BE2C (cell line): ENCODE measurements at regions not wholly inside any gene's neighbourhood (a gene's known extent, or its start where the extent isn't known, plus 50 kb on each side); places are given as distances from the start of the nearest gene placed in this dataset.

Experiments
- DNase-seq: peaks from one replicate; pipeline ENCODE4 v3.0.0-alpha.2; 2020
- H3K27me3 ChIP-seq: fragments of 250-450 bp; sonication (Bioruptor Pico); 2 replicates; pipeline ENCODE4 v1.5.1; 2020; ENCODE audit warnings: mild to moderate bottlenecking
- H3K36me3 ChIP-seq: fragments of 250-450 bp; sonication (Bioruptor Pico); 2 replicates; pipeline ENCODE4 v1.5.1; 2020; ENCODE audit warnings: mild to moderate bottlenecking
- H3K4me1 ChIP-seq: fragments of 250-450 bp; sonication (Bioruptor Pico); 2 replicates; pipeline ENCODE4 v1.5.1; 2020
- H3K4me3 ChIP-seq: 2 replicates; pipeline ENCODE4 v1.5.1; 2011; ENCODE audit warnings: low read depth, low read length
- H3K9me3 ChIP-seq: fragments of 250-450 bp; sonication (Bioruptor Pico); 2 replicates; pipeline ENCODE4 v1.5.1; 2020
- TF ChIP-seq, protein P1 (sequence below): IDR thresholded peaks from 2 replicates; pipeline ENCODE4 v1.5.1; 2012; ENCODE audit warnings: mild to moderate bottlenecking, low read depth, low read length

DNA sequence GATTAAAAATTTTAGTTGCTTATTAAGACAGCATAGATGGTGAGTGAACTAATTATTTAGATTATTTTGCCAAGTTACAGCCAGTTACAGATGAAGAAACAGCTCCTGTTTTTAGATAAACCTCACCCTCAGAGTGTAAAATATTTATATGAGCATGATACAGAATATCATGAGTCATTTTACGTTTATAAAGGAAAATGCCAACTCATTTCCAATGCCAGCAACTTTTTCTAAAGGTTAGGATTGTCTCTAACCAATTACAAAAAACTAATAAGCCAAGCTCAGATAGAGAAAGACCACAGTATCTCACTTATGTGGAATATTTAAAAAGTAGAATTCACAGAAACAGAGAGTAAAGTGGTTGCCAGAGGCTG is 590.1 kb downstream of the LTN1 start:
- TF ChIP-seq, protein P1, sequence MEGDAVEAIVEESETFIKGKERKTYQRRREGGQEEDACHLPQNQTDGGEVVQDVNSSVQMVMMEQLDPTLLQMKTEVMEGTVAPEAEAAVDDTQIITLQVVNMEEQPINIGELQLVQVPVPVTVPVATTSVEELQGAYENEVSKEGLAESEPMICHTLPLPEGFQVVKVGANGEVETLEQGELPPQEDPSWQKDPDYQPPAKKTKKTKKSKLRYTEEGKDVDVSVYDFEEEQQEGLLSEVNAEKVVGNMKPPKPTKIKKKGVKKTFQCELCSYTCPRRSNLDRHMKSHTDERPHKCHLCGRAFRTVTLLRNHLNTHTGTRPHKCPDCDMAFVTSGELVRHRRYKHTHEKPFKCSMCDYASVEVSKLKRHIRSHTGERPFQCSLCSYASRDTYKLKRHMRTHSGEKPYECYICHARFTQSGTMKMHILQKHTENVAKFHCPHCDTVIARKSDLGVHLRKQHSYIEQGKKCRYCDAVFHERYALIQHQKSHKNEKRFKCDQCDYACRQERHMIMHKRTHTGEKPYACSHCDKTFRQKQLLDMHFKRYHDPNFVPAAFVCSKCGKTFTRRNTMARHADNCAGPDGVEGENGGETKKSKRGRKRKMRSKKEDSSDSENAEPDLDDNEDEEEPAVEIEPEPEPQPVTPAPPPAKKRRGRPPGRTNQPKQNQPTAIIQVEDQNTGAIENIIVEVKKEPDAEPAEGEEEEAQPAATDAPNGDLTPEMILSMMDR, result no peak
- no peaks in the 10 kb centered on the region for H3K9me3 ChIP-seq
- no peak for DNase-seq

DNA sequence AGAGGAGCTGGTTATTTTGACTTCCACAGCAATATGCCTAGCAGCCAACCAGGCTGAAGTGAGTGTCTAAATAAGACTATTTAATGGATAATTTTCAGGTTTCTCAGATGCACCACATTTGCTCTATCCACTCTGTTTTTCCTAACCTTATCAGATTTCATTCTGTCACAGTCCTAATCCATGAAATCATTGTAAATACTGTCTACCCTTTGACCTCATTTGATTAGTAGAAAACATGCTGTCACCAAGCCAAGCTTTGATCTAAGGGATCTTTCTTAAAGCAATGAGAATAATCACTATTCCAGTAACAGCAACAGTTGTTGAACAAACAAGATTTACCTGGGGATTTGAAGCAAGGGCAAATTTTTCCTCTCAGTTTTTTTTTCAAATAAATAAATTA is 595.6 kb downstream of the LTN1 start:
- Histone ChIP-seq H3K36me3 (peaks cover 15% of the 10 kb centered on the region), H3K27me3 (no peaks in the 10 kb centered on the region), H3K4me1 (no peaks in the 10 kb centered on the region; the same call in 1 of the 2 replicates), H3K9me3 (no peaks in the 10 kb centered on the region; the same call in 1 of the 2 replicates), H3K4me3 (no peak overlapping the region)
- TF ChIP-seq, protein P1, result no peak
- DNase-seq, result no peak

More for the DNA sequence above, 590.1 kb downstream of the LTN1 start:
- H3K36me3 ChIP-seq, result no peaks in the 10 kb centered on the region
- H3K27me3 ChIP-seq, result no peaks in the 10 kb centered on the region
- peaks cover 7% of the 10 kb centered on the region; the same call in 1 of the 2 replicates for H3K4me1 ChIP-seq
- H3K4me3 ChIP-seq, result no peak overlapping the region

DNA sequence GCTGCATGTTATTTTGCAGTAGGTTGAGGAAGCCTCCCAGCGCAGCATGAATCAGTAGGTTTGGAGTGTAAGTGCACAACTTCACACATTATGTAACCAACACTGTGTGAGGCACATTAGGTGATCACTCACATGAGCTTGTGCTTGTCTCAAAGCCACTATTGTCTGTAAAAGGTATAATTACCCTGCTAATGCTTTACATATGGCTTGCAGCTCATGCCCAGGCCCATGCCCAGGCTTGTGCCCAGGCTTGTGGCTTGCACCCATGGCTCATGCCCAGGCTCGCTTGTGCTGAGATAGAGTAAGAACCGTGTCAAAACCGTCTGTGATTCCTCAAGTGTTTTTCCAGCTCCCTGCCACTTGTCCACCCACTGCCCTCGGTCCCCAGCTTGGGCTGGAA is 596.3 kb downstream of the LTN1 start:
- TF ChIP-seq, protein P1, result no peak
- Histone ChIP-seq H3K9me3 (peaks cover 6% of the 10 kb centered on the region; the same call in 1 of the 2 replicates), H3K4me3 (no peak overlapping the region), H3K4me1 (no peaks in the 10 kb centered on the region; the same call in 1 of the 2 replicates), H3K27me3 (no peaks in the 10 kb centered on the region), H3K36me3 (peaks cover 18% of the 10 kb centered on the region)
- no peak for DNase-seq

DNA sequence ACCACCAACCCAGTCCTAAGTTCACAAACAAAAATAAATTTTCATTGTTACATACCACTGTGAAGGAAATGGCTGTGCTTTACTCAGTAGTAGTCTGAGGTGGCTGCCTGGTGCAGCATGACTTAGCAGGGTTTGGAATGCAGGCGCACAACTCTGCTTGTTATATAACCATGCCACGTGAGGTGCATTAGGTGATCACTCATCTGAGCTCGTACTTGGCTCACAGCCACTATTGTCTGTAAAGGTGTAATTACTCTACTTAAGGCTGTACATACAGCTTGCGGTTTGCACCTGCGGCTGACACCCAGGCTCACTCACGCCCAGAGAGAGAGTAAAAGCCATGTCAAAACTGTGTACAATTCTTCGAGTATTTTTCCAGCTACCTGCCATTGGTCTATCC is 599.4 kb downstream of the LTN1 start:
- TF ChIP-seq, protein P1, result no peak
- Histone ChIP-seq H3K4me1 (no peaks in the 10 kb centered on the region; the same call in 1 of the 2 replicates), H3K4me3 (no peak overlapping the region), H3K36me3 (peaks cover 20% of the 10 kb centered on the region), H3K27me3 (no peaks in the 10 kb centered on the region), H3K9me3 (peaks cover 7% of the 10 kb centered on the region; the same call in 1 of the 2 replicates)
- DNase-seq, result no peak

DNA sequence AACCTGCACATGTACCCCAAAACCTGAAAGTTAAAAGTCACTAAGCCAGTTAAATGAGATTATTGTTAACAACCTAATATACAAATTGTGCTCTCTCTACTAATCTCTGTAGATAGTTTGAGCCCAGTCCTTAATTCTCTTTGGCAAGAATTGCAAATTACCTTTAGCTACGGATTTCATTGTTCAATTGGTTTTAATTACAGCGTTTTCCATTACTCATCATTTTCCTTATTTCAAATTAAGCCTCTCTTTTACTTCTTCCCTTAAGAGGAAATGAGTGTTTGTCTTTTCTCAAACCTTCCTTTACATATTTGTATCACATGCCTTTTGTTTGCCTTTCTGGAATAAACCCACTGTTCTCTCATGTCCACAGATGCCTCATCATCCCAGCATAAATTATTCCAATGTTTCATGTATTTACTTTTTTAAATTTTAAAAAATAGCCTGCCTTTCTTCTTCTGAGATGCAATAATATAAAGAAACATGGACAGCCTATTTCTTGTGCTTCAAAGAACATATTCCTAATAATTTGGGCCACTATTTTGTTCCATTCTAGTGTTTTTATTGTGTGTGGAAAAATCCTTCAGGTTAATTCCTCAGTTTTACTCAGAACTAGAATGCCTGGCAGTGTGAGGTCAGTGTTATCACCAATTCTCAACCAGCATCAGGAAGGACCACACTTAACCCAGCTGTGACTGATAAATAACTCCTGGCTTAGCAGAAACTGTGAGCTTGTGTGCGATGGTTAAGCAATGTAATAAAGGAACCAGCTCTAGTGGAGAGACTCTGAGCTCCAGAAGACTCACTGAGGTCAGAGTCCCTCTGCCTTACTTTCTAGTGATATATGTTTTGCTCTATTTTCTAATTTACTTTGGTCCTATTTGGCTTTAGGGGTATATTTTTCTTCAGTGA is 600.5 kb downstream of the LTN1 start:
- Histone ChIP-seq H3K36me3 (peaks cover 20% of the 10 kb centered on the region), H3K4me3 (no peak overlapping the region), H3K9me3 (peaks cover 7% of the 10 kb centered on the region; the same call in 1 of the 2 replicates), H3K27me3 (no peaks in the 10 kb centered on the region), H3K4me1 (no peaks in the 10 kb centered on the region; the same call in 1 of the 2 replicates)
- DNase-seq, result no peak
- TF ChIP-seq, protein P1, result no peak

DNA sequence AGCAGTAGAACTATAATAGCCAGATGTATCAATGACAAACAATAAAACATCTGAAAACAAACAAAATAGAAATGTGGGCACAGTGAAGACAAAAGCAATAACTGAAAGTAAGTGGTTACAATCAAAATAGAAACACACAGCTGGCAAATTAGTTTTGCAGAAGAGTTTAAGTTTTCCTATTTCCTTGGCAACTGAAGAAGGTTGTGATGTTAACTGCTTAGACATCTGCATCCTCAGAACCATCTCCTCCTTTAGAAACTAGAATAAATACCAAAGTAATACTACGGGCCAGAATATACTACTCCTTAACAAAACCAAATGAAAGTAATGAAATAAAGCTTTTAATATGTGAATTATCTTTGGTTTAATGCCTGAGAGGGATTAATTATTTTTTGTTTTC is 605.5 kb downstream of the LTN1 start:
- Histone ChIP-seq H3K4me1 (peaks cover 2% of the 10 kb centered on the region), H3K27me3 (no peaks in the 10 kb centered on the region), H3K9me3 (peaks cover 7% of the 10 kb centered on the region; the same call in 1 of the 2 replicates), H3K4me3 (no peak overlapping the region), H3K36me3 (peaks cover 5% of the 10 kb centered on the region)
- no peak for DNase-seq
- TF ChIP-seq, protein P1, result no peak
